Cerebellar nuclear complex (tissue), 1 donor: ENCODE measurements at regions not wholly inside any gene's neighbourhood (a gene's known extent, or its start where the extent isn't known, plus 50 kb on each side); places are given as distances from the start of the nearest gene placed in this dataset.

Source experiments
- DNase-seq, 2 experiments: peaks; one replicate each; lab custom pipeline; 2025; lab: John Stamatoyannopoulos, UW

GRCh38 chr1:229762891-229763290 is 136.8 kb downstream of the URB2 start:
- no peak for DNase-seq

DNA sequence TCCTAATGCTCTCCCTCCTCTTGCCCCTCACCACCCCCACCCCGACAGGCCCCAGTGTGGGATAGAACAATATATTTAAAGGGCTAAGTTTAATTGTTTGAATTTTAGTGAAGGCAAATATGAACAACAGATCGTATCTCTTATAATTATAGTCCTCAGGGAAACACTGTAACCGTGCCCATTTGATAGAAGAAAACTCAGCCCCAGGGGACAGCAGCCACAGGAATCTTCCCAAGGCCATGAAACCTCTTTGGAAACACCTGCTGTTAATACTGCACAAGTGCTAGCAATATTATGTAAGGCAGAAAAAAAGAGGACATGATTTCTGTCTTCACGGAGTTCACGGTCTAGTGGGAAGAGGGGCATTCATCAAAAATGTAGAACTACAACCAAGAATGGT is 142.2 kb downstream of the URB2 start:
- DNase-seq, result no peak

DNA sequence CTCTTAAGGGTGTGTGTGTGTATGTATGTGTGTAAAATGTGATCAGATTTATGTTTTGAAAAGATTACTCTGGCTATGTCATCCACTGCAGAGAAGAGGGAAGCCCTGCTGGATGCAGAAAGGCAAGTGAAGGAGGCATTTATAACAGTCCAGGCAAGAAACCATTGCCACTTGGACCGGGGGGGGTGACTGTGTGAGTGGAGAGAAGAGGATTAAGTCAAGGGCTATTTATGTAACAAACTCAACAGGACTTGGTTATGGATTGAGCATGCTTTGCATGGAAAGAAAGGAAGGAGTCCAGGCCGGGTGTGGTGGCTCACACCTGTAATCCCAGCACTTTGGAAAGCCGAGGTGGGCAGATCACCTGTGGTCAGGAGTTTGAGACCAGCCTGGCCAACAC is 143.0 kb downstream of the URB2 start:
- no peak for DNase-seq

GRCh38 chr1:229769809-229770208 is 143.8 kb downstream of the URB2 start:
- DNase-seq, result no peak

GRCh38 chr1:229778794-229779193 is 152.7 kb downstream of the URB2 start:
- no peak for DNase-seq

- DNase-seq, result no peak
Measured at GRCh38 chr1:229781453-229781852, 155.4 kb downstream of the URB2 start.

- no peak for DNase-seq
Measured at GRCh38 chr1:229782469-229782868, 156.4 kb downstream of the URB2 start.

- no peak for DNase-seq
Measured at GRCh38 chr1:229784834-229785233, 158.8 kb downstream of the URB2 start.

- DNase-seq, result no peak
Measured at GRCh38 chr1:229786974-229787610, 161.0 kb downstream of the URB2 start.

DNA sequence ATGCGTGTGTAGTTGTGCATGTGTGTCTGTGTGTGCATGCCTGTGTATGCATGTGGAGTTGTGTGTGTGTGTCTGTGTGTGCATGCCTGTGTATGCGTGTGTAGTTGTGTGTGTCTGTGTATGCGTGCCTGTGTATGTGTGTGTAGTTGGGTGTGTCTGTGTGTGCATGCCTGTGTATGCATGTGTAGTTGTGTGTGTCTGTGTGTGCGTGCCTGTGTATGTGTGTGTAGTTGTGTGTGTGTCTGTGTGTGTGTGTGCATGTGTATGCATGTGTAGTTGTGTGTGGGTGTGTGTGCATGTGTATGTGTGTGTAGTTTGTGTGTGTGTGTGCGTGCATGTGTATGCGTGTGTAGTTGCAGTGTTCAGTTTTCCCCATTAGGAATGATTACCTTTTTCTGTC is 162.0 kb downstream of the URB2 start:
- DNase-seq, result no peak

DNA sequence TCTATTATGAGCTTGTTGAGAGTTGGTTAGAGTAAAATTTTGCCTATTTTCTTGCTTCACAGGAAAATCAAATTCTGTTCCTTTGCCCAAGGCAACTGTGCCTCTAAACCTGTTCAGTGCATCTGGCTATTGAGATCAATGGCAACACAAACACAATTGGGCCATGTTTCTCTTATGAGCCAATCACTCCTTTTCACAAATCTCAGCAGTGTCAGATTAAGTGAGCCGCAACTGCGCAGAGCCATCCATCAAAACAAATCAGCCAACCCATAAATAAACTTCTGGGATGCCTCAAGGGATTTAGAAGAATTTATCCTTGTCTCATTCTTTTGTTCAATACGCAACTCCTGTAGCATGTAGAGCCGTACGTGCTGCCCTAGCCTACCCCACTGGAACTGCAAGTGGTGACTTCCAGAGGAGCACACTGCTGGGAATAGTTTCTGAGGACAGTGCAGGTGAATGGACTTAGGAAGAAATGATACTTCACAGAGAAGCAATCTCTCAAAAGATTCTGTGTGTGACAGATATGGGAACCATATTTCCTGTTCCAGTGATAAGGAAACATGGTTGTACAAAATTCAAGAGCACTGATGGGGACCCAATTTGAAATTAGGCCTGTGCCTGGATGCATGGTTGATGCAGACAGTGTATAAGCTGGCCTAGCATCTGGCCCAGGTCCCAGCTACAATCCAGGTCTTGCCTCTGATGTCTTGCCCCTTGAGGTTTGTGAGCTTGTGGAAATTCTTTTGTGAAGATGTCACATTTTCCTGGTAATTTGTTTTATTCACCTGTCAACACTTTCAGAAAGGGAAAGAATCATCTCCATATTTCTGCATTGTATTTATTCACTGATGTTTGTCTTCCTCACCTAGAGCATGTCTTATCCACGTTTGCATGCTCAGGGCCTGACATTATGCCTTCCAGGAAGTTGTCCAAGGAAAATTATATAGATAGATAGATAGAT is 166.2 kb downstream of the URB2 start:
- no peak for DNase-seq

GRCh38 chr1:229793488-229793887 is 167.4 kb downstream of the URB2 start:
- no peak for DNase-seq

DNA sequence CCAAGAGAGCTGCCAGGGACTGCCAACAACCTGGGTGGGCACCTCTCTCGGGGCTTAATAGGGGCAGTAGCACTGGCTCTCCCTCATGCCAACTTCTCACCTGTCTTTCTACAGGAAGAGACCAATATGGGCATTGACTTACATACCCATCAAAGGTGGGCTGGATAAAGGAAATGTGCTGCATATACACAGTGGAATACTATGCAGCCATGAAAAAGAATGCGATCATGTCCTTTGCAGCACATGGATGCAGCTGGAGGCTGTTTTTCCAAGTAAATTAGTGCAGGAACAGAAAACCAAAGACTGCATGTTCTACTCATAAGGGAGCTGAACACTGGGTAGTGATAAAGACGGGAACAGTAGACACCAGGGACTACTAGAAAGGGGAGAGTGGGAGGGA is 172.5 kb downstream of the URB2 start:
- no peak for DNase-seq

DNA sequence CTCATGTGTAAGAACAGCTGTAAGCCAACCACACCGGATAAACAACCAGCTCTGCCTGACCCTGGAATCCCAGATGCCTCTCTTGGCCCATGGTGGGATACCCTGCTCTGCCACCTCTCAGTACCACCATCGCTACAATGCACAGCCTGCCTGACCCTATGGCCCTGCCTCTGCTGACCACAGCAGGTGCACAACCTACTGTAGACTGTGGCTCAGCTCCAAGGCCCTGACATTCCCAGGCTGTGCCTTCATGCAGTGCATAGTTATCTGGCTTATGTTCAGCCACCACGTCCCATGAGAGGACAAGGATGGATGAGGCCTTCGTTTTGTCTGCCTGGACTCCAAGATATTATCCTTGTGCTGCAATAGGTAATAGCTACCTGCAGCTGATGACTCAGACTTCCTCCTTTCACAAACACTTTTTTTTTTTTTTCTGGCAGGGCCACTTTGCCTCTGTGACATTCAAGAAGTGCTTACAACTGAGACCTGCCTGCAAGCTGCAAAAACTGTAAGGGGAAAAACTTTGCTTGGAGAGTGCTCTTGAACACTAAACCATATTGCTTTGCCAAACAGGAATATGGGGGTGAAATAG is 177.7 kb downstream of the URB2 start:
- DNase-seq, result no peak

DNA sequence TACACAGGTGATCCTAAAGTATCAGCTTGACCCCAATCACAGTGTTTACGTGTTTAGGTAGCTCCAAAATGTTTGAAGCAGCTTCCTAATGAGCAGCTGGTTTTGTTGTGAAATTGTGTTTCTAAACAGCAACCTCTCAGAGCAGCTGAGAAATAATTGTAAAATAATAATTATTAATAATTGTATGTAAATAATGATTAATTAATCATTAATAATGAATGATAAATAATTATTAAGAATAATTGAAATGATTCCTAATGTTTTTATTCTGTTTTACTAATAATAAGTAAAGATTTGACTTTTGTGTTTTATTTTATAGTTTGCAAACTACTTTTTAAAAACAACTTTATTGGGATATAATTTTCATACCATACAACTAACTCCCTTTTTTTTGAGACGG is 182.2 kb downstream of the URB2 start:
- no peak for DNase-seq

- DNase-seq, result no peak
Measured at GRCh38 chr1:229810140-229810539, 184.1 kb downstream of the URB2 start.

DNA sequence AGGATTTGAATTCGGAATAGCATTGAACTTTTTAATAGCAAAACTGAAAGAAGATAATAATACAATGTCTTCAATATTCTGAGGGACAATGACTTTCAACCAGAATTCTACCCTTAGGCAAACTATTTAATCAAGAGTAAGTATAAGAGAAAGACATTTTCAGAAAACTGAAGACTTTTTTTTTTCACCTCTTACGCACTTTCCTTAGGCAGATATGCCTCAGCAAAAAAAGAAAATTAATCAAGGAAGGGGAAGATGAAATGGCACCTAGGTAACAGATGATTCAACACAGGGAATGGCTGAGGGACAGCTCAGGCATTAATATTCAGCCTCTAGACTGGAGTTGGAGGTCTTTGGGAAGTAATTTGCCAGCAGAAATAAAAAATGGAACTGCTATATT is 184.9 kb downstream of the URB2 start:
- DNase-seq, result no peak

GRCh38 chr1:229812148-229812547 is 186.1 kb downstream of the URB2 start:
- DNase-seq, result no peak

DNA sequence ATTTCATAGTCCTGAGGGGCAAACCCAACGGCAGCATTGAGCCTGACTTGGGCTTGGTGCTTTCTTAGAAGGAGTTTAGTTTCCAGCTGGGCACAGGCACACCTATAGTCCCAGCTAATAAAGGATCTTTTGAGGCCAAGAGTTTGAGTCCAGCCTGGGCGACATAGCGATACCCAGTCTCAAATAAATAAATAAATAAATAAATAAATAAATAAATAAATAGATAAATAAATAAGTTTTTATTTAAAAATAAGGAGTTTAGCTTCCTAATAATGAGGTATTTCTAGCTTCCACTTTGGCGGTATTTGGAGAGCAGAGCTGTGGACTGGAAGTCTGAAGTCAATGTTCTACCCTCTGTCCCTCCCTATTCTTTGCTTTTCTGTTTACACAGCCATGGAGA is 186.6 kb downstream of the URB2 start:
- DNase-seq, result no peak

- DNase-seq, result no peak
Measured at GRCh38 chr1:229815076-229815475, 189.0 kb downstream of the URB2 start.

- no peak for DNase-seq
Measured at GRCh38 chr1:229815961-229816360, 189.9 kb downstream of the URB2 start.

- DNase-seq, result no peak
Measured at GRCh38 chr1:229817936-229818335, 191.9 kb downstream of the URB2 start.

GRCh38 chr1:229819091-229819490 is 193.0 kb downstream of the URB2 start:
- DNase-seq, result no peak
